CD4-positive, alpha-beta T cell (primary cell): ENCODE measurements at regions not wholly inside any gene's neighbourhood (a gene's known extent, or its start where the extent isn't known, plus 50 kb on each side); places are given as distances from the start of the nearest gene placed in this dataset.

Source experiments
- ATAC-seq: fragments of 200-7000 bp; cut with Tn5 transposase; one replicate; pipeline ENCODE4 v1.10.0; 2022; ENCODE audit warnings: mild to moderate bottlenecking; ENCODE audit not compliant: poor library complexity
- CTCF ChIA-PET: fragments of 350-600 bp; sonication (Branson Sonifier 250); formaldehyde crosslinking; loops from one replicate; lab custom pipeline; 2021; ENCODE audit warnings: antibody characterized with exemption, inconsistent platforms; lab: Charles Lee
- POLR2A ChIA-PET: fragments of 350-600 bp; sonication (Branson Sonifier 250); formaldehyde crosslinking; loops from one replicate; lab custom pipeline; 2021; ENCODE audit warnings: antibody characterized with exemption, inconsistent platforms; lab: Charles Lee
- DNase-seq, 14 experiments: peaks; one replicate each; pipeline ENCODE4 v3.0.0-alpha.2; 2013 to 2020; ENCODE audit warnings: mixed read lengths in 2 of 14
- H3K27ac ChIP-seq, 2 donors: one replicate each; pipeline versions ENCODE4 v1.5.1 to v1.7.0; 2013; ENCODE audit warnings: low read length in 2 of 2, low read depth in 1 of 2, mild to moderate bottlenecking in 1 of 2
- H3K27me3 ChIP-seq, 2 experiments: 1 replicate in 1 of 2; 2 replicates in 1 of 2; pipeline versions ENCODE4 v1.6.1 to v1.7.0; 2013; ENCODE audit warnings: low read length in 2 of 2, control low read depth in 1 of 2, mild to moderate bottlenecking in 1 of 2, moderate library complexity in 1 of 2; ENCODE audit not compliant: insufficient read depth in 2 of 2, control insufficient read depth in 1 of 2
- H3K36me3 ChIP-seq: one replicate; pipeline ENCODE4 v1.6.1; 2013; ENCODE audit warnings: low read length, control low read depth; ENCODE audit not compliant: insufficient read depth
- H3K4me1 ChIP-seq: one replicate; pipeline ENCODE4 v1.6.1; 2013; ENCODE audit warnings: low read length, control low read depth; ENCODE audit not compliant: insufficient read depth
- H3K4me3 ChIP-seq: one replicate; pipeline ENCODE4 v1.5.1; 2013; ENCODE audit warnings: mild to moderate bottlenecking, low read length, moderate library complexity
- H3K9me3 ChIP-seq, 2 experiments: 1 replicate in 1 of 2; 2 replicates in 1 of 2; pipeline versions ENCODE4 v1.6.1 to v1.7.0; 2013; ENCODE audit warnings: low read length in 2 of 2, mild to moderate bottlenecking in 2 of 2, control low read depth in 1 of 2, moderate library complexity in 1 of 2; ENCODE audit not compliant: control insufficient read depth in 1 of 2, insufficient read depth in 1 of 2
- H3K27ac Mint-ChIP-seq: one replicate; pipeline ENCODE4 v1.8.0; 2020; ENCODE audit warnings: mixed read lengths
- H3K27me3 Mint-ChIP-seq: one replicate; pipeline ENCODE4 v1.8.0; 2021; ENCODE audit warnings: mixed read lengths
- H3K36me3 Mint-ChIP-seq: one replicate; pipeline ENCODE4 v1.8.0; 2021; ENCODE audit warnings: low read depth, mixed read lengths
- H3K4me1 Mint-ChIP-seq: one replicate; pipeline ENCODE4 v1.8.0; 2021; ENCODE audit warnings: low read depth, mixed read lengths
- H3K4me3 Mint-ChIP-seq: one replicate; pipeline ENCODE4 v1.8.0; 2020; ENCODE audit warnings: mild to moderate bottlenecking, mixed read lengths
- H3K9me3 Mint-ChIP-seq: one replicate; pipeline ENCODE4 v1.8.0; 2020; ENCODE audit warnings: mixed read lengths
- CTCF ChIP-seq: fragments of 200-600 bp; IDR thresholded peaks from one replicate; pipeline ENCODE4 v1.8.0; 2022; ENCODE audit warnings: antibody characterized with exemption, mild to moderate bottlenecking
- intact Hi-C, 2 experiments: fragments of 100-400 bp; cut with DNase I in 1 of 2; cut with micrococcal nuclease in 1 of 2; formaldehyde crosslinking; loops; one replicate each; pipeline versions ENCODE4 v1.15.1 to v1.9.0; 2023 to 2025; cut with DNase I, micrococcal nuclease

GRCh38 chr1:218969006-218969405 is 204.7 kb upstream of the LYPLAL1 start:
- Mint-ChIP-seq H3K9me3 (peaks cover 9% of the 10 kb centered on the region), H3K27me3 (no peaks in the 10 kb centered on the region), H3K4me3 (no peak overlapping the region), H3K4me1 (no peaks in the 10 kb centered on the region), H3K36me3 (no peaks in the 10 kb centered on the region), H3K27ac (no peak overlapping the region)
- ChIA-PET POLR2A (no interaction called here), CTCF (no interaction called here)
- TF ChIP-seq CTCF = no peak
- no peaks in the 10 kb centered on the region for H3K9me3 ChIP-seq
- no peaks in the 10 kb centered on the region for H3K4me1 ChIP-seq
- H3K4me3 ChIP-seq = no peak overlapping the region
- ATAC-seq = no peak
- no peaks in the 10 kb centered on the region for H3K36me3 ChIP-seq
- intact Hi-C loops = no loop called here
- no peak overlapping the region for H3K27ac ChIP-seq
- no peaks in the 10 kb centered on the region for H3K27me3 ChIP-seq
- DNase-seq = no peak

GRCh38 chr1:218970397-218970990 is 203.2 kb upstream of the LYPLAL1 start:
- H3K9me3 Mint-ChIP-seq = peaks cover 9% of the 10 kb centered on the region
- H3K27me3 ChIP-seq = no peaks in the 10 kb centered on the region
- no peaks in the 10 kb centered on the region for H3K27me3 Mint-ChIP-seq
- H3K9me3 ChIP-seq = no peaks in the 10 kb centered on the region
- no peak overlapping the region for H3K27ac ChIP-seq
- no peak for ATAC-seq
- H3K36me3 Mint-ChIP-seq = no peaks in the 10 kb centered on the region
- H3K36me3 ChIP-seq = no peaks in the 10 kb centered on the region
- no peak for DNase-seq
- H3K4me3 Mint-ChIP-seq = no peak overlapping the region
- CTCF ChIA-PET = no interaction called here
- H3K4me1 ChIP-seq = no peaks in the 10 kb centered on the region
- no peak for TF ChIP-seq CTCF
- no peaks in the 10 kb centered on the region for H3K4me1 Mint-ChIP-seq
- no peak overlapping the region for H3K27ac Mint-ChIP-seq
- POLR2A ChIA-PET = no interaction called here
- intact Hi-C loops = no loop called here
- no peak overlapping the region for H3K4me3 ChIP-seq

GRCh38 chr1:218971156-218971555 is 202.5 kb upstream of the LYPLAL1 start:
- H3K4me3 ChIP-seq = no peak overlapping the region
- ATAC-seq (no peak), DNase-seq (no peak)
- TF ChIP-seq CTCF = no peak
- H3K4me3 Mint-ChIP-seq = no peak overlapping the region
- no peak overlapping the region for H3K27ac Mint-ChIP-seq
- H3K27me3 Mint-ChIP-seq = no peaks in the 10 kb centered on the region
- no peak overlapping the region for H3K27ac ChIP-seq
- ChIA-PET CTCF (no interaction called here), POLR2A (no interaction called here)
- H3K36me3 ChIP-seq = no peaks in the 10 kb centered on the region
- H3K9me3 ChIP-seq = no peaks in the 10 kb centered on the region
- no peaks in the 10 kb centered on the region for H3K4me1 ChIP-seq
- H3K4me1 Mint-ChIP-seq = no peaks in the 10 kb centered on the region
- intact Hi-C loops = no loop called here
- H3K9me3 Mint-ChIP-seq = peaks cover 6% of the 10 kb centered on the region
- H3K27me3 ChIP-seq = no peaks in the 10 kb centered on the region
- H3K36me3 Mint-ChIP-seq = no peaks in the 10 kb centered on the region
